Astrocyte (in vitro differentiated cells and primary cell): ENCODE measurements at regions not wholly inside any gene's neighbourhood (a gene's known extent, or its start where the extent isn't known, plus 50 kb on each side); places are given as distances from the start of the nearest gene placed in this dataset.

Experiments
- DNase-seq: peaks from one replicate; pipeline ENCODE4 v3.0.0-alpha.2; 2010; ENCODE audit warnings: low read depth
- FAIRE-seq: peaks from 2 replicates; lab custom pipeline; 2011; peaks lifted over from hg19 to GRCh38; lab: Jason Lieb, UNC
- H2AFZ ChIP-seq: 2 replicates; pipeline ENCODE4 v1.6.0; 2012; ENCODE audit warnings: low read depth, low read length, inconsistent platforms
- H3K27ac ChIP-seq: 2 replicates; pipeline ENCODE4 v1.5.1; 2011; ENCODE audit warnings: low read depth, low read length, inconsistent platforms
- H3K27me3 ChIP-seq: 2 replicates; pipeline ENCODE4 v1.6.0; 2011; ENCODE audit warnings: low read length, inconsistent platforms; ENCODE audit not compliant: insufficient read depth
- H3K36me3 ChIP-seq: 2 replicates; pipeline ENCODE4 v1.5.1; 2011; ENCODE audit warnings: low read length, inconsistent platforms; ENCODE audit not compliant: insufficient read depth
- H3K4me1 ChIP-seq: 2 replicates; pipeline ENCODE4 v1.5.1; 2011; ENCODE audit warnings: low read length, inconsistent platforms; ENCODE audit not compliant: insufficient read depth
- H3K4me2 ChIP-seq: 2 replicates; pipeline ENCODE4 v1.6.0; 2012; ENCODE audit warnings: low read length, inconsistent platforms
- H3K4me3 ChIP-seq: 2 replicates; pipeline ENCODE4 v1.5.1; 2011; ENCODE audit warnings: low read depth, mild to moderate bottlenecking, low read length, inconsistent platforms; ENCODE audit not compliant: insufficient read depth
- H3K79me2 ChIP-seq: 2 replicates; pipeline ENCODE4 v1.6.0; 2012; ENCODE audit warnings: mild to moderate bottlenecking, low read length, inconsistent platforms; ENCODE audit not compliant: insufficient read depth
- H3K9ac ChIP-seq: 2 replicates; pipeline ENCODE4 v1.6.0; 2012; ENCODE audit warnings: mild to moderate bottlenecking, low read length, inconsistent platforms
- H3K9me3 ChIP-seq: 2 replicates; pipeline ENCODE4 v1.5.1; 2012; ENCODE audit warnings: low read depth, mild to moderate bottlenecking, low read length, inconsistent platforms; ENCODE audit not compliant: insufficient read depth
- H4K20me1 ChIP-seq: 2 replicates; pipeline ENCODE4 v1.6.0; 2012; ENCODE audit warnings: low read length, inconsistent platforms; ENCODE audit not compliant: insufficient read depth
- H3K27ac Mint-ChIP-seq: one replicate; pipeline ENCODE4 v1.8.0; 2021; ENCODE audit warnings: mild to moderate bottlenecking, mixed read lengths; ENCODE audit not compliant: unreplicated experiment
- H3K27me3 Mint-ChIP-seq: one replicate; pipeline ENCODE4 v1.8.0; 2021; ENCODE audit warnings: low read depth, mixed read lengths; ENCODE audit not compliant: unreplicated experiment
- H3K36me3 Mint-ChIP-seq: one replicate; pipeline ENCODE4 v1.8.0; 2021; ENCODE audit warnings: low read depth, mixed read lengths; ENCODE audit not compliant: unreplicated experiment
- H3K4me1 Mint-ChIP-seq: one replicate; pipeline ENCODE4 v1.8.0; 2021; ENCODE audit warnings: low read depth, mixed read lengths; ENCODE audit not compliant: unreplicated experiment
- H3K4me3 Mint-ChIP-seq: one replicate; pipeline ENCODE4 v1.8.0; 2021; ENCODE audit warnings: mild to moderate bottlenecking, moderate library complexity, mixed read lengths; ENCODE audit not compliant: unreplicated experiment
- H3K9me3 Mint-ChIP-seq: one replicate; pipeline ENCODE4 v1.8.0; 2021; ENCODE audit warnings: mild to moderate bottlenecking, mixed read lengths; ENCODE audit not compliant: unreplicated experiment
- EZH2 ChIP-seq: IDR thresholded peaks from 2 replicates; pipeline ENCODE4 v1.6.1; 2012; ENCODE audit warnings: mild to moderate bottlenecking, low read length, inconsistent platforms; ENCODE audit not compliant: insufficient read depth
- TF ChIP-seq, protein P1 (sequence below): IDR thresholded peaks from 2 replicates; pipeline ENCODE4 v1.5.1; 2011; ENCODE audit warnings: low read depth, mild to moderate bottlenecking, inconsistent platforms, low read length, moderate library complexity; ENCODE audit not compliant: insufficient read depth

DNA sequence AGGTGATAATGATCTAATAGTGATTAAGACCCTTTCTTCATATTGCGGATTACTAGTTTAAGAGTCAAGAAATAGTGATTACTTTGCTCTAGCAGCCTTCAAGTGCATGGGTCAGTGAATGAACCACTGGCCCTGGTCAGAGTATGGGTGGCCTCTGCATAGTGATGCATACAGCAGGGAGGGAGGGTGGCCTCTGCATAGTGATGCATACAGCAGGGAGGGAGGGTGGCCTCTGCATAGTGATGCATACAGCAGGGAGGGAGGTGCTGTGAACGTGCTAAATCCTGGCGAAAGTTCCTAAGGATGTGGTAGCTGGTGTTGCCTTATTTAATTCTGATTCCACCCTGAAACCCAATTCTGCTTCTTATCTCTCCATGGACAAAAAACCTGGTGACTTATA is 246.7 kb upstream of the ARSJ start:
- H3K4me3 ChIP-seq: no peak overlapping the region
- no peaks in the 10 kb centered on the region for H3K79me2 ChIP-seq
- no peaks in the 10 kb centered on the region for H3K27me3 Mint-ChIP-seq
- H3K27ac Mint-ChIP-seq: no peak overlapping the region
- H3K9me3 ChIP-seq: no peaks in the 10 kb centered on the region
- no peaks in the 10 kb centered on the region for H4K20me1 ChIP-seq
- DNase-seq: peak; percentile 33
- peak overlapping the region; percentile 19 for H2AFZ ChIP-seq
- no peak overlapping the region for H3K9ac ChIP-seq
- H3K27ac ChIP-seq: no peak overlapping the region
- H3K36me3 Mint-ChIP-seq: no peaks in the 10 kb centered on the region
- no peak overlapping the region for H3K4me3 Mint-ChIP-seq
- no peak for TF ChIP-seq EZH2
- TF ChIP-seq, protein P1, sequence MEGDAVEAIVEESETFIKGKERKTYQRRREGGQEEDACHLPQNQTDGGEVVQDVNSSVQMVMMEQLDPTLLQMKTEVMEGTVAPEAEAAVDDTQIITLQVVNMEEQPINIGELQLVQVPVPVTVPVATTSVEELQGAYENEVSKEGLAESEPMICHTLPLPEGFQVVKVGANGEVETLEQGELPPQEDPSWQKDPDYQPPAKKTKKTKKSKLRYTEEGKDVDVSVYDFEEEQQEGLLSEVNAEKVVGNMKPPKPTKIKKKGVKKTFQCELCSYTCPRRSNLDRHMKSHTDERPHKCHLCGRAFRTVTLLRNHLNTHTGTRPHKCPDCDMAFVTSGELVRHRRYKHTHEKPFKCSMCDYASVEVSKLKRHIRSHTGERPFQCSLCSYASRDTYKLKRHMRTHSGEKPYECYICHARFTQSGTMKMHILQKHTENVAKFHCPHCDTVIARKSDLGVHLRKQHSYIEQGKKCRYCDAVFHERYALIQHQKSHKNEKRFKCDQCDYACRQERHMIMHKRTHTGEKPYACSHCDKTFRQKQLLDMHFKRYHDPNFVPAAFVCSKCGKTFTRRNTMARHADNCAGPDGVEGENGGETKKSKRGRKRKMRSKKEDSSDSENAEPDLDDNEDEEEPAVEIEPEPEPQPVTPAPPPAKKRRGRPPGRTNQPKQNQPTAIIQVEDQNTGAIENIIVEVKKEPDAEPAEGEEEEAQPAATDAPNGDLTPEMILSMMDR: no peak
- H3K4me1 ChIP-seq: no peaks in the 10 kb centered on the region
- no peaks in the 10 kb centered on the region for H3K9me3 Mint-ChIP-seq
- no peaks in the 10 kb centered on the region for H3K36me3 ChIP-seq
- H3K4me2 ChIP-seq: no peak overlapping the region
- FAIRE-seq: no peak
- H3K27me3 ChIP-seq: no peaks in the 10 kb centered on the region
- peaks cover 18% of the 10 kb centered on the region for H3K4me1 Mint-ChIP-seq

DNA sequence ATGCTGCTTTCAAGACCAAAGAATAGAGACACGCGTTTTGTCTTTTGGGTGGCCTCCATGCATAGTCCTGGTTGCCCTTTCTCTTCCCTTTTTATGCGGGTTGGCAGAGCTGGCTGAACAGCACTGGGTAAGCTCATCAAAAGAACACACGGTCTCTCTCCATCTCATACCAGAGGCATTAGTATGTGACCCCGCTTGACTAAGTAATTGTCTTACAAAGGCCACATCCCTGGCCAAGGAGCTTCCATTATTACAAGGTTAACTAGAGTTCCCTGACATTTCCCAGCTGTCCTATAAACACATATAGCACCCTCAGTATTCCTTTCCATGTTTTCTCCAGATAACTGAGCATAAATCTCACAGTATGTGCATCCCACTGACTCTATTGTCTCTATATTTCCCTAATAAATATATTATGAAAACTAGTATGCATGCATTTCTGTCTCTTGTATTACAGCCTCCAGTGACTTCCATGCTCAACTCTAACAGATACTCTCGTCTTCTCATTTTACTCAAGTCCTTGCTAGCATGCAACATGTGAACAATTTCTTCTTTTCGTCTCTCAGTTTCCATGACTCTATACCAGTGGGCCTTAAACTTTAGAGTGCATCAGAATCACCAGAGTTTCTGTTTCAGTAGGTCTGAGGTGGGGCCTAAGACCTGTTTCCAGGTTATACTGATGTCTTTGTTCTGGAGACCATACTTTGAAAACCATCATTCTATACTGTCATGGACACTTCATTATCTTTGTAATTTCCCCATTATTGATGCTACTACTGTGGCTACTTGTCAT is 247.7 kb upstream of the ARSJ start:
- H3K4me2 ChIP-seq: no peak overlapping the region
- no peak overlapping the region for H3K9ac ChIP-seq
- no peaks in the 10 kb centered on the region for H3K79me2 ChIP-seq
- no peaks in the 10 kb centered on the region for H3K27me3 ChIP-seq
- Mint-ChIP-seq H3K27ac (no peak overlapping the region), H3K36me3 (no peaks in the 10 kb centered on the region), H3K4me3 (no peak overlapping the region), H3K9me3 (no peaks in the 10 kb centered on the region), H3K27me3 (no peaks in the 10 kb centered on the region), H3K4me1 (peaks cover 18% of the 10 kb centered on the region)
- H3K4me3 ChIP-seq: no peak overlapping the region
- no peaks in the 10 kb centered on the region for H3K9me3 ChIP-seq
- DNase-seq: peak; percentile 56
- H4K20me1 ChIP-seq: no peaks in the 10 kb centered on the region
- peak overlapping the region; percentile 19 for H2AFZ ChIP-seq
- no peaks in the 10 kb centered on the region for H3K4me1 ChIP-seq
- TF ChIP-seq, protein P1: no peak
- no peak for TF ChIP-seq EZH2
- no peak overlapping the region for H3K27ac ChIP-seq
- H3K36me3 ChIP-seq: no peaks in the 10 kb centered on the region
- FAIRE-seq: no peak

DNA sequence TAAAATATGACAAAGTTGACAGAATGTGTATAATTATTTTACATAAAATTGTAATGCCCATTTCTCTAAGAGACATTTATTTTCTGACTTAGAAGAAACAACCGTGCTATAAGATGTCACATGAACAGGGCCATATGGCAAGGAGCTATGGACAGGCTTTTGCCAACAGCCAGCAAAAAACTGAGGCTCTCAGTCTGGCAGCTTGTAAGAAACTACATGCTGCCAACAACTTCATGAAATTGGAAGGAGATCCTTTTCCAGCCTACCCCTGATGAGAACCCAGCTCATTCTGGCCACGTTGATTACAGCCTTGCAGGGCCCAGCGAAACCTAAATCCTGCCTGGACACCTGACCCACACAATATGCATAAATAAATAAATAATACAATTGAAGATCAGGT is 250.3 kb upstream of the ARSJ start:
- FAIRE-seq (no peak), DNase-seq (no peak)
- Histone ChIP-seq H2AFZ (no peak overlapping the region), H3K36me3 (no peaks in the 10 kb centered on the region), H3K9me3 (no peaks in the 10 kb centered on the region), H3K27me3 (no peaks in the 10 kb centered on the region), H4K20me1 (no peaks in the 10 kb centered on the region), H3K4me1 (no peaks in the 10 kb centered on the region), H3K79me2 (no peaks in the 10 kb centered on the region), H3K4me3 (no peak overlapping the region), H3K9ac (no peak overlapping the region), H3K27ac (no peak overlapping the region), H3K4me2 (no peak overlapping the region)
- Mint-ChIP-seq H3K9me3 (no peaks in the 10 kb centered on the region), H3K27ac (no peak overlapping the region), H3K4me1 (peaks cover 16% of the 10 kb centered on the region), H3K4me3 (no peak overlapping the region), H3K36me3 (no peaks in the 10 kb centered on the region), H3K27me3 (no peaks in the 10 kb centered on the region)
- TF ChIP-seq EZH2: no peak
- TF ChIP-seq, protein P1: no peak
